ENCODE measurements at regions not wholly inside any gene's neighbourhood (a gene's known extent, or its start where the extent isn't known, plus 50 kb on each side); places are given as distances from the start of the nearest gene placed in this dataset.

GRCh38 chr12:89185889-89186288 lies 166.4 kb downstream of the DUSP6 start:
- TF ChIP-seq CTCF (conservative IDR thresholded peaks at IDR 0.05) (no peak), EZH2 (IDR thresholded peaks at IDR 0.05; ENCODE audit: low read depth) (no peak)
